T-helper 2 cell treated with Interferon-gamma antibody and Interleukin-4, amounts not matched to agents 100 ng/mL and 5 ng/mL, for 36 hours (primary cell): ENCODE measurements at regions not wholly inside any gene's neighbourhood (a gene's known extent, or its start where the extent isn't known, plus 50 kb on each side); places are given as distances from the start of the nearest gene placed in this dataset.

Experiments used
- intact Hi-C: fragments of 100-400 bp; cut with micrococcal nuclease; formaldehyde crosslinking; loops from one replicate; pipeline ENCODE4 v1.15.1; 2023

- intact Hi-C loops, result no loop called here
These were observed 156.6 kb upstream of the ZFHX3 start for GRCh38 chr16:73204359-73205152.

- intact Hi-C loops, result no loop called here
These were observed 154.3 kb upstream of the ZFHX3 start for GRCh38 chr16:73202161-73202729.

DNA sequence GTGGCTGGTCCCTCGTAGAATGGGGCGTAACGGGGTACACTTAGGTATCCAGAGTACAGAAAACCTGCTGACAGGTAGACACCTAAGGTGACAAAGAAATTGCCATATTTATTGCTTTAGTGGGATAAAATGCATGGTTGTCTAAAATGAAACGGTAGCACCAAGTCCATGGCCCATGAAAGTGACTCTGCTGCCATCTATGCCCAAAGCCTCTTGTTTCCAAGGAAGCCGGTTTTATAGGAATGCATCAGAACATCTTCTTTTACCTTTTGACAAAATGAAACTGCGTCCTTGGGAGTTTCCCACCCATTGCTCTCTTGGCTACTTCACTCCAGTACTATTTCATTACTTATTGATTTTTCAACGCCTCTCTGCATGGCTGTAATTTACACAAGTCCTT lies 151.3 kb upstream of the ZFHX3 start:
- intact Hi-C loops, result no loop called here

DNA sequence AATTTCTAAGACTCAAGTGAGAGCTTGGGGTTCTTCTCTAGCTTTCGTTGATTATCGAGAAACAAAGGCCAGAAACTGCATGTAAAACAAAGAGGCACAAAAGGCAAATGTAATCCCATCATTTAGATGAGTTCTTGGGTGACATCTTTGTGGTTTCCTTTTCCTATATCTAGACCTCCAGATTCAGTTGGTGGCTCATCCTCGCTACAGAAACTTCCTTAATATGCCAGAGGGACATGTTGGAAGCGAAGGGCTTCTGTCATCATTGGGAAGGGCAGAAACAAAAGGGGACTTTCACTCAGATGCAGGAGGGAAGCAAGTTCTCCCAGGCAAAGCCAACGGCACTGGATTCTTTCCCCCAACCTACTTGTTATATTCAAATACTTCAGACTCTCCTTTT lies 150.6 kb upstream of the ZFHX3 start:
- intact Hi-C loops, result no loop called here

- intact Hi-C loops, result loop anchor here (2.0 kb wide), 2 partner anchors 365 to 695 kb away; no protein-coding TSS in a partner anchor
These were observed 149.7 kb upstream of the ZFHX3 start for GRCh38 chr16:73197598-73197997.

GRCh38 chr16:73196670-73197069 lies 148.7 kb upstream of the ZFHX3 start:
- intact Hi-C loops, result loop anchor here (2.0 kb wide), 2 partner anchors 364 to 694 kb away; no protein-coding TSS in a partner anchor

GRCh38 chr16:73193464-73193863 lies 145.5 kb upstream of the ZFHX3 start:
- intact Hi-C loops, result no loop called here

DNA sequence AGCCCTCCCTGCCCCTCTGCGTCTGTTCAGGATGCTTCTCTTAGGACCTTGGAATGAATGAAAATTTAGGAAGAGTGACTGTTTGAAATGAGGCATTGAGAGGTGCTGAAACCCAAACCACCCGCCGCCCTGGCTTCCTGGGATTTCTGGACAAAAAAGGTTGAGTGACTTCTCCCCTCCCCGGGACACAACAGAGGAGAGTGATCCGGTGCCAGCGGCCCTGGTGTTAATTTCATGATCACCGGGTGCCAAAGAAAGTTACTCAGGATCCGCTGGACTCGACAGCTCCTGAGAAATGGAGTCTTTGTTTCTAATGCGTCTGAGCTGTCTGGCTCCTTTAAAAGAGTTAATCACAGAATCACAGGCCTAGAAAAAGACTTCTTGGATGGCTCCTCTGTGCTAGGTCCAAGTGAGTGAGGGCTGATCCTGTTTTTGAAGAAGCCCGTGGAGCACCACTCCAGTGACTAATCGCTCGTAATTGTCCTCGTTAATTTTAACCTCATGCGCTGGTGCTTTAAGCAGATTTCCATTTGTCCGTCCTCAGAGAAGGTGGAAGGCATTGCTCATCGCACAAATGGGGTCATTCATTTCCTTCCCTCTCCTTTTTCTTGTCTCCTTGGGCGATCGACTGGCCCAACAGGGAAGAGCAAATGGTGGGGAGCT lies 144.4 kb upstream of the ZFHX3 start:
- intact Hi-C loops, result no loop called here

DNA sequence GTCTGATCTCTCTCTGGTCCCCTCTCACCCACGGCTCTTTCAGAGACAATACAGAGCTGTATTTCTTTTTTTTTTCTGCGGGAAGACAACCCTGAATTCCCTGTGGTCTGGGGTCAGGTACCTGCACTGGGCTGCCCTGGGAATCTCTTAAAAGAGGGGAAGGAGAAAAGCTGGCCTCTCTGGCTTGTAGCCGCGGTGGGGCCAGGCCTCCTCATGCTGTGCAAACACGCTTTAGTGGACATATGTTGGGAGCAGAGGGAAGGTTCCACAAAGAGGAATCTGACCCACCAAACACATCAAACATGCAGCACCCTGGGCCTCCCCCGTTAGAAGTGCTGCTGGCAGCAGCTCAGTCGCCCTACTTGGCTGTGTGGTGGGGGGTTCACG lies 143.7 kb upstream of the ZFHX3 start:
- intact Hi-C loops, result no loop called here

DNA sequence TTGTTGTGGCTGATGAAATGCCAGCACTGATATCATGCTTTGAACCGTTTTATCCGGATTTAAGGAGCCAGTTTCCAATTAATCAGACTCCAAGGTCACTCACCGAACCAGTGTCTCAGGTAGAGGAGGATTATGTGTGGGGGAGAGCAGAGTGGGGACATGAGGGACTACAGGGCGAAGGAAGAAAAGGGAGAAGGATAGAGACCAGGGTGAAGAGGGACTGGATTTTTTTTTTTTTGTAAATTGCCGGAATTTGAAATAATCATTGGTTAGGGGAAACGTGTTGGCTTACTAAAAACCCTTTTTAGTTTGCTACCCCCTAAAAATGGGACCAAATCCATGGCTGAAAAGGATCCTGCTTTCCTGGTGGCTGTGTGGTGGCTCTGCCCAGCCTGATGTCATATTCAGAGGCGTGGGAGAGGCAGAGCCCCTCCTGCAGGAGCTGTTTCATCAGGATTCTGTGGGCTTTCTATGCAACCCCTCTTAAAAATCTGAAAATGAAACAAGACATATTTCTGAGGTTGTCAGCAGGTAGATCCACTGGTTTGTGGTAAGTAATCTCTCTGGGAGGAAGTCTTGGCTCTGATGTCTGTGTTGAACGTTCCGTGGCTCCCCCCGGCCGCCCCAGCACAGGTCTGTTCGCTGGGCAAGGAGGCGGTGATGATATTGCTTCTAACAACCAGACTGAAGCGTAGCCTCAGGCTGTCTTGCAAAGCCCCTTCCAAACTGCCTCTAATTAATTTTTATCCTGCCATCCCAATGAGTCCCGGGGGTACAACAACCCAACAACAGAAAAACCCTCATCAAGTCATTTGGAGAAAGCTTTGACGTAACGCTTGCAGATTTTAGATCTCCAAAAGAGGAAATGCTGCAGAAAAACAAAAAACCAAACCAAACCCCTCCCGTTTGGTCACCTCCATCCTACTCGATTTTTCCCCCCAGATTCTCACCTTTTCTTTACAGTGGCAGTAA lies 143.0 kb upstream of the ZFHX3 start:
- intact Hi-C loops, result no loop called here

GRCh38 chr16:73190256-73190655 lies 142.3 kb upstream of the ZFHX3 start:
- intact Hi-C loops, result no loop called here

- intact Hi-C loops, result no loop called here
These were observed 141.2 kb upstream of the ZFHX3 start for GRCh38 chr16:73189136-73189535.

DNA sequence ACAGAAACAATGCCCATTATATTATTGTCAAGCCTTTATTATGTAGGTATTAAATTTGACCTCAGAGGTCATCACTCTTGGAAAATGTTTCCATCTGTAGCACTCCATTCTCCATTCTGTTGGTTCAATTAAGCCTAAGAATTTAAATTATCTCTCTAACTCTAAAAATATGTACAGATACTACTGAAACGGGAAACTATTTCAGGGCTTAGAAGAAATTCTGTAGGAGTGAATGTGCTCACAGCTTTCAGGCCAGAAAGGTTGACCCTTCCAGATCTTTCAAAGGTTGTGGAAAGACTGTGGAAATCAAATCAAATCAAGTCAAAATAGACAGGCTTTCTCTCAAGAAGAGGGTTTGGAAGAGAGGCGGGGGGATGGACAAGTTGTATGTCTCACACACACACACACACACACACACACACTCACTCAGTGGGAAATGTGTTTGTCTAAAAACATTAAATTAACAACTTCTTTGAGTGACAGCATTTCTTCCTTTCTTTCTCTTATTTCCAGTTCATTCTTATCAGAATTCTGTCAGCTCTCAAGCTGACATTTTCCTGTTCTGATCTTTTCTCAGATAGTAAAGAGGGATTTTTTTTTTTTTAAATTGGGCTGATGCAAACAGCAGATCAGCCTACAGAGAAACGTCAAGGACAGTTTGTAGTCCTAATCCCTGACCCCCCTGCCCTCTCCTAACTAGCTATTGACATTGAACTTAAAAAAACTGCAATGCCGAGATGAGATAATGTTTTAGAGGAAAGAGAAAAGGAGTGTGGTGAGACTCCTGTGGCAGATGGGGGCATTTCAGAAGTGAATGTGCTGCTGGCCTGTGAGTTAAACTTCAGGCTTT lies 139.0 kb upstream of the ZFHX3 start:
- intact Hi-C loops, result no loop called here

- intact Hi-C loops, result no loop called here
These were observed 137.8 kb upstream of the ZFHX3 start for GRCh38 chr16:73185737-73186136.

GRCh38 chr16:73183611-73184092 lies 135.7 kb upstream of the ZFHX3 start:
- intact Hi-C loops, result no loop called here

- intact Hi-C loops, result no loop called here
These were observed 131.9 kb upstream of the ZFHX3 start for GRCh38 chr16:73179705-73180331.

DNA sequence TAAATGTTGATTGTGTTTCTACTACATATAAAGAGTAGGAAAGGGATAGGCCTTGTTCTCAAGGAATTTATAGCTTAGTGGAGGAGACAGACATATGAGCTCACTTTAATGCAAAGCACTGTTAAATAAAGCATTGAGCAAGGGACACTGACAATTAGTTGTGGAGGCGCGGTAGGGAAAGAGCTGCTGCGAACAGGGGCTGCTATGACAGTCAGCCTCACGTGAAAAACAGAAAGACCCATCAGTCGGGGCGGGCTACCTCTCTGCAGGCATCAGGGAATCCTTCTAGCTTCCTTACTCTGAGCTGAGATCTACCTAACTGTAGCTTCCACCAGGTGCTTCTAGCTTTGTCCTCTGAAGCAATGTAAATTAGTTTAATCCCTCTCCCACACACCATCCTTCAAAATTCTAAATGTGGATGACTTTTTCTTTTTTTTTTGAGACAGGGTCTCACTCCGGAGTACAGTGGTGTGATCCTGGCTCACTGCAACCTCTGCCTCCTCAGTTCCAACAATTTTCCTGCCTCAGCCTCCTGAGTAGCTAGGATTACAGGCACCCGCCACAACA lies 129.9 kb upstream of the ZFHX3 start:
- intact Hi-C loops, result no loop called here

GRCh38 chr16:73176577-73177013 lies 128.7 kb upstream of the ZFHX3 start:
- intact Hi-C loops, result no loop called here

DNA sequence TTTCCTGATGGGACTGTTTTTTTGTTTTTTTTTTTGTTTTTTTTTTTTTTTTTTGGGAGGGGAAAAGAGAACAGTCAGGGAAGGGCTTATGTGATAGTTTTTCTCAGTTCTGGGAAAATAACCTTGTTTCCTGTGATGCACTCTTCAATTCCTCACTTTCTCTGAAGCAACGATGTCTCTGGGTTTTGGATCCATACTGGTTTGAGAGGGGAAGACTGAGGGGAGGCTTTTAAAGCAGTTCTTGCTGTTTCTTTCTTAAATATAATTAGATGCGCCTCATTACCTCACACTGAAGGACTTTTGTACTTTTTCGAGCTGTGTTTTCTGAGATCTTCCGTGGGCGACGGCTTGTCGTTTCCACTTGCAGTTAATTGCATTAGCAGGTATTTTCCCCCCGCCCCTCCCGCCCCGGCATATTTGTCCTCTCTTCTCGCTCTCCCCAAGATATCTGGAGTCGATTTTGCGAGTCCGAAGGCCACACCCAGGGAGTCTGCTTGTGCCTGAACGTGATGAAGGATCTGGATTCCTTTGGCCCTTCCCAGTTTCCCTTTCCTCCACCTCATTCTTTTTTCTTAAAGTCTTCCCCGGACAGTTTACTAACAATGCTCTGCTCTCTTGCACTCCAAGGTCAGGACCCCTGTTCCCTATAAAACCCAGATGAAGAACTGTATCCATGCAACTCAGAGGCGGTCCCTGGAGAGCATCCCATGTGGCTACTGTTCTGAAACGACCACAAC lies 125.2 kb upstream of the ZFHX3 start:
- intact Hi-C loops, result no loop called here
